Muscle of leg (tissue), 3 donors: ENCODE measurements at regions not wholly inside any gene's neighbourhood (a gene's known extent, or its start where the extent isn't known, plus 50 kb on each side); places are given as distances from the start of the nearest gene placed in this dataset.
A peak's percentile ranks its signal among the peaks of the same experiment; 100 is the strongest.
"Not testable (repeated sequence)": the region's sequence is repeated elsewhere in the genome, so short reads cannot be mapped to it uniquely, and the experiment has no call there.

ENCODE experiments used
- DNase-seq: peaks from one replicate; pipeline ENCODE4 v3.0.0; 2013
- H3K27ac ChIP-seq: one replicate; pipeline ENCODE4 v1.5.1; 2013; ENCODE audit warnings: mild to moderate bottlenecking, low read length, control low read depth
- H3K27me3 ChIP-seq: one replicate; pipeline ENCODE4 v1.6.1; 2013; ENCODE audit warnings: low read length; ENCODE audit not compliant: control insufficient read depth, insufficient read depth
- H3K36me3 ChIP-seq: one replicate; pipeline ENCODE4 v1.6.1; 2013; ENCODE audit warnings: low read length; ENCODE audit not compliant: control insufficient read depth, insufficient read depth
- H3K4me1 ChIP-seq: one replicate; pipeline ENCODE4 v1.6.1; 2013; ENCODE audit warnings: low read length; ENCODE audit not compliant: control insufficient read depth, insufficient read depth
- H3K4me3 ChIP-seq: one replicate; pipeline ENCODE4 v1.5.1; 2013; ENCODE audit warnings: low read length, control low read depth
- H3K9me3 ChIP-seq: replicated peaks from 2 replicates; pipeline ENCODE4 v1.6.1; 2013; ENCODE audit warnings: low read depth, low read length; ENCODE audit not compliant: control insufficient read depth
- WGBS: methylation state at CpG from one replicate; pipeline ENCODE4 v1.1.5; 2013; ENCODE audit warnings: missing lambda C conversion rate; ENCODE audit not compliant: insufficient coverage; 5-methylcytosine and 5-hydroxymethylcytosine counted together

- Histone ChIP-seq H3K27ac (no peak overlapping the region), H3K4me3 (no peak overlapping the region), H3K9me3 (no peaks in the 10 kb centered on the region), H3K27me3 (no peaks in the 10 kb centered on the region), H3K4me1 (no peaks in the 10 kb centered on the region), H3K36me3 (no peaks in the 10 kb centered on the region)
- peak; percentile 11 for DNase-seq
- no CpG with 5 or more reads among the region's 1 CpG for WGBS
Observed at GRCh38 chr5:109563739-109564138, 126.0 kb upstream of the MAN2A1 start.

GRCh38 chr5:109563189-109563588, 126.5 kb upstream of the MAN2A1 start:
- no CpG with 5 or more reads among the region's 1 CpG for WGBS
- H3K27me3 ChIP-seq = no peaks in the 10 kb centered on the region
- H3K4me1 ChIP-seq = no peaks in the 10 kb centered on the region
- no peak for DNase-seq
- no peak overlapping the region for H3K4me3 ChIP-seq
- no peaks in the 10 kb centered on the region for H3K9me3 ChIP-seq
- H3K27ac ChIP-seq = no peak overlapping the region
- H3K36me3 ChIP-seq = no peaks in the 10 kb centered on the region

- H3K4me1 ChIP-seq = no peaks in the 10 kb centered on the region
- H3K27ac ChIP-seq = no peak overlapping the region
- WGBS = no CpG with 5 or more reads among the region's 3 CpGs
- H3K27me3 ChIP-seq = no peaks in the 10 kb centered on the region
- DNase-seq = no peak
- no peaks in the 10 kb centered on the region for H3K9me3 ChIP-seq
- no peak overlapping the region for H3K4me3 ChIP-seq
- no peaks in the 10 kb centered on the region for H3K36me3 ChIP-seq
Observed at GRCh38 chr5:109562441-109562840, 127.3 kb upstream of the MAN2A1 start.

GRCh38 chr5:109561447-109561846, 128.3 kb upstream of the MAN2A1 start:
- no peak for DNase-seq
- Histone ChIP-seq H3K27me3 (no peaks in the 10 kb centered on the region), H3K4me3 (no peak overlapping the region), H3K9me3 (no peaks in the 10 kb centered on the region), H3K36me3 (no peaks in the 10 kb centered on the region), H3K4me1 (no peaks in the 10 kb centered on the region), H3K27ac (no peak overlapping the region)

GRCh38 chr5:109560554-109560953, 129.2 kb upstream of the MAN2A1 start:
- no peaks in the 10 kb centered on the region for H3K9me3 ChIP-seq
- H3K4me1 ChIP-seq = no peaks in the 10 kb centered on the region
- H3K36me3 ChIP-seq = no peaks in the 10 kb centered on the region
- no peak overlapping the region for H3K4me3 ChIP-seq
- no peaks in the 10 kb centered on the region for H3K27me3 ChIP-seq
- 95% methylated on average over 6 of the region's 7 CpGs for WGBS
- no peak for DNase-seq
- no peak overlapping the region for H3K27ac ChIP-seq

- DNase-seq = no peak
- Histone ChIP-seq H3K4me1 (no peaks in the 10 kb centered on the region), H3K27ac (no peak overlapping the region), H3K27me3 (no peaks in the 10 kb centered on the region), H3K4me3 (no peak overlapping the region), H3K9me3 (no peaks in the 10 kb centered on the region), H3K36me3 (no peaks in the 10 kb centered on the region)
- no CpG with 5 or more reads among the region's 2 CpGs for WGBS
Observed at GRCh38 chr5:109558952-109559351, 130.8 kb upstream of the MAN2A1 start.

GRCh38 chr5:109558364-109558763, 131.4 kb upstream of the MAN2A1 start:
- Histone ChIP-seq H3K36me3 (no peaks in the 10 kb centered on the region), H3K27ac (no peak overlapping the region), H3K27me3 (no peaks in the 10 kb centered on the region), H3K9me3 (no peaks in the 10 kb centered on the region), H3K4me3 (no peak overlapping the region), H3K4me1 (no peaks in the 10 kb centered on the region)
- DNase-seq = no peak
- WGBS = no CpG with 5 or more reads among the region's 3 CpGs

GRCh38 chr5:109553846-109554245, 135.9 kb upstream of the MAN2A1 start:
- Histone ChIP-seq H3K27me3 (no peaks in the 10 kb centered on the region), H3K27ac (no peak overlapping the region), H3K4me3 (no peak overlapping the region), H3K36me3 (no peaks in the 10 kb centered on the region), H3K9me3 (no peaks in the 10 kb centered on the region), H3K4me1 (no peaks in the 10 kb centered on the region)
- DNase-seq = no peak
- WGBS = no CpG with 5 or more reads among the region's 1 CpG

GRCh38 chr5:109551234-109551633, 138.5 kb upstream of the MAN2A1 start:
- H3K27me3 ChIP-seq, H3K9me3 ChIP-seq, H3K27ac ChIP-seq, H3K4me1 ChIP-seq, H3K36me3 ChIP-seq, DNase-seq, H3K4me3 ChIP-seq: not testable (repeated sequence)
- WGBS = 92% methylated on average over 2 of the region's 4 CpGs

GRCh38 chr5:109550077-109550476, 139.7 kb upstream of the MAN2A1 start:
- WGBS = no CpG with 5 or more reads among the region's 1 CpG
- no peaks in the 10 kb centered on the region for H3K9me3 ChIP-seq
- no peak overlapping the region for H3K27ac ChIP-seq
- H3K4me1 ChIP-seq = no peaks in the 10 kb centered on the region
- no peak for DNase-seq
- H3K4me3 ChIP-seq = no peak overlapping the region
- no peaks in the 10 kb centered on the region for H3K27me3 ChIP-seq
- H3K36me3 ChIP-seq = no peaks in the 10 kb centered on the region

GRCh38 chr5:109546461-109546860, 136.7 kb upstream of the PJA2 start:
- Histone ChIP-seq H3K27ac (no peak overlapping the region), H3K4me3 (no peak overlapping the region), H3K36me3 (no peaks in the 10 kb centered on the region), H3K9me3 (no peaks in the 10 kb centered on the region), H3K4me1 (no peaks in the 10 kb centered on the region), H3K27me3 (no peaks in the 10 kb centered on the region)
- no peak for DNase-seq
